Fibroblast of lung (primary cell): ENCODE measurements at regions not wholly inside any gene's neighbourhood (a gene's known extent, or its start where the extent isn't known, plus 50 kb on each side); places are given as distances from the start of the nearest gene placed in this dataset.

Experiments
- DNase-seq, 2 donors: peaks; one replicate each; pipeline versions ENCODE4 v3.0.0 to v3.0.0-alpha.2; 2010; ENCODE audit warnings: low read depth in 2 of 2
- H2AFZ ChIP-seq: 2 replicates; pipeline ENCODE4 v1.5.1; 2012; ENCODE audit warnings: low read length, control low read depth, inconsistent platforms
- H3K27ac ChIP-seq: 2 replicates; pipeline ENCODE4 v1.5.1; 2011; ENCODE audit warnings: low read length, control low read depth; ENCODE audit not compliant: insufficient read depth
- H3K27me3 ChIP-seq: 2 replicates; pipeline ENCODE4 v1.5.1; 2011; ENCODE audit warnings: mild to moderate bottlenecking, low read length; ENCODE audit not compliant: control insufficient read depth, insufficient read depth
- H3K36me3 ChIP-seq: 2 replicates; pipeline ENCODE4 v1.5.1; 2011; ENCODE audit warnings: low read length; ENCODE audit not compliant: control insufficient read depth, insufficient read depth
- H3K4me1 ChIP-seq: 2 replicates; pipeline ENCODE4 v1.5.1; 2011; ENCODE audit warnings: low read length; ENCODE audit not compliant: control insufficient read depth, insufficient read depth; ENCODE audit errors: extremely low read depth
- H3K4me2 ChIP-seq: 2 replicates; pipeline ENCODE4 v1.5.1; 2011; ENCODE audit warnings: low read length, control low read depth; ENCODE audit not compliant: insufficient read depth; ENCODE audit errors: extremely low read depth
- H3K4me3 ChIP-seq, 4 experiments: fragments of 200-600 bp in 1 of 4; sonication (generic) in 1 of 4; replicated peaks in 1 of 4; 2 replicates each; pipeline ENCODE4 v1.5.1; 2011 to 2016; ENCODE audit warnings: low read length in 4 of 4, low read depth in 3 of 4, mild to moderate bottlenecking in 3 of 4, control low read depth in 2 of 4, inconsistent platforms in 1 of 4, mixed read lengths in 1 of 4; ENCODE audit not compliant: insufficient read depth in 1 of 4; ENCODE audit errors: control extremely low read depth in 1 of 4
- H3K79me2 ChIP-seq: 2 replicates; pipeline ENCODE4 v1.5.1; 2012; ENCODE audit warnings: mild to moderate bottlenecking, low read length, inconsistent platforms; ENCODE audit not compliant: control insufficient read depth, insufficient read depth
- H3K9ac ChIP-seq: 2 replicates; pipeline ENCODE4 v1.5.1; 2011; ENCODE audit warnings: mild to moderate bottlenecking, low read length, control low read depth; ENCODE audit not compliant: insufficient read depth
- H3K9me3 ChIP-seq: 2 replicates; pipeline ENCODE4 v1.5.1; 2012; ENCODE audit warnings: low read depth, low read length; ENCODE audit not compliant: control insufficient read depth, insufficient read depth
- H4K20me1 ChIP-seq: 2 replicates; pipeline ENCODE4 v1.5.1; 2011; ENCODE audit warnings: low read length; ENCODE audit not compliant: control insufficient read depth, insufficient read depth; ENCODE audit errors: extremely low read depth
- EZH2 ChIP-seq: IDR thresholded peaks from 2 replicates; pipeline ENCODE4 v1.5.1; 2012; ENCODE audit warnings: low read length, control low read depth, mild to moderate bottlenecking; ENCODE audit errors: missing control alignments
- TF ChIP-seq, protein P1 (sequence below), 2 donors: IDR thresholded peaks in 1 of 2; conservative IDR thresholded peaks in 1 of 2; 1 replicate in 1 of 2; 2 replicates in 1 of 2; pipeline ENCODE4 v1.5.1; 2011 to 2012; ENCODE audit warnings: low read length in 2 of 2, control low read depth in 1 of 2, inconsistent platforms in 1 of 2, low read depth in 1 of 2, mild to moderate bottlenecking in 1 of 2

DNA sequence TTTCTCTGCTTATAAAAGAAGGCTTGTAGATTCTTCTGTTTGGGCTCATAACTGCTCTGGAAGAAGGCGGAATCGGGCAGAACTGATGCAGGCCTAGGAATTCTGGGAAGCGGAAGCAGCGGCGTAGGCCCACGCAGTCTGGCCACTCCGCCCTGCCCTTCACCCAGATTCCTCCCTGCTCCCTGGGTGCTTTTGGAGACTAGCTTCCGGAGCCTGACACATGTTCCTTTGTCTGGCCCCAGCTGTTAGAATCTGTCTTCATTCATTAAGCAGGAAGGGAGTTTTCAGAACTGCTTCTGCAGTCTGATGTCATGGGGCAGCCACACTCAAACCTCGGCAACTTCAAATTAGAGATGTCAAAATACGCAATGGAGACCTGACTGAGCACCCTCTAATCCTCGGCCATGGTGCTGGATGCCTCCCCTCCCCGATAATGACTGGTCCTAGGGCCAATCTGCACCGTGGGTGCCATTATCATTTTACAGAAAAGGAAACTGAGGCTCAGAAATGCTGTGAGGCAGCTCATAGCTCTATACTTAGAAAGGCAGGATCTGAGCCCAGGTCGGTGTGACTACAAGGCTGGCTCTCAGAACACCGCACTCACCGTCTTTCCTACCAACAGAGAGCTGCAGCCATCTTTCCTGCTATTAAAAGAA lies 275.7 kb downstream of the MYCN start:
- Histone ChIP-seq H3K27ac (no peak overlapping the region), H3K9me3 (no peaks in the 10 kb centered on the region), H3K4me3 (no peak overlapping the region), H3K9ac (no peak overlapping the region), H3K79me2 (no peaks in the 10 kb centered on the region), H3K27me3 (no peaks in the 10 kb centered on the region), H2AFZ (no peak overlapping the region), H4K20me1 (no peaks in the 10 kb centered on the region), H3K36me3 (no peaks in the 10 kb centered on the region), H3K4me1 (no peaks in the 10 kb centered on the region), H3K4me2 (no peak overlapping the region)
- DNase-seq, result no peak
- TF ChIP-seq, protein P1, sequence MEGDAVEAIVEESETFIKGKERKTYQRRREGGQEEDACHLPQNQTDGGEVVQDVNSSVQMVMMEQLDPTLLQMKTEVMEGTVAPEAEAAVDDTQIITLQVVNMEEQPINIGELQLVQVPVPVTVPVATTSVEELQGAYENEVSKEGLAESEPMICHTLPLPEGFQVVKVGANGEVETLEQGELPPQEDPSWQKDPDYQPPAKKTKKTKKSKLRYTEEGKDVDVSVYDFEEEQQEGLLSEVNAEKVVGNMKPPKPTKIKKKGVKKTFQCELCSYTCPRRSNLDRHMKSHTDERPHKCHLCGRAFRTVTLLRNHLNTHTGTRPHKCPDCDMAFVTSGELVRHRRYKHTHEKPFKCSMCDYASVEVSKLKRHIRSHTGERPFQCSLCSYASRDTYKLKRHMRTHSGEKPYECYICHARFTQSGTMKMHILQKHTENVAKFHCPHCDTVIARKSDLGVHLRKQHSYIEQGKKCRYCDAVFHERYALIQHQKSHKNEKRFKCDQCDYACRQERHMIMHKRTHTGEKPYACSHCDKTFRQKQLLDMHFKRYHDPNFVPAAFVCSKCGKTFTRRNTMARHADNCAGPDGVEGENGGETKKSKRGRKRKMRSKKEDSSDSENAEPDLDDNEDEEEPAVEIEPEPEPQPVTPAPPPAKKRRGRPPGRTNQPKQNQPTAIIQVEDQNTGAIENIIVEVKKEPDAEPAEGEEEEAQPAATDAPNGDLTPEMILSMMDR (conservative IDR thresholded peaks at IDR 0.05 in 1 of 2, IDR thresholded peaks at IDR 0.05 in 1 of 2; ENCODE audit: low read depth in 1 of 2, low read length in 2 of 2), result no peak
- TF ChIP-seq EZH2, result no peak

DNA sequence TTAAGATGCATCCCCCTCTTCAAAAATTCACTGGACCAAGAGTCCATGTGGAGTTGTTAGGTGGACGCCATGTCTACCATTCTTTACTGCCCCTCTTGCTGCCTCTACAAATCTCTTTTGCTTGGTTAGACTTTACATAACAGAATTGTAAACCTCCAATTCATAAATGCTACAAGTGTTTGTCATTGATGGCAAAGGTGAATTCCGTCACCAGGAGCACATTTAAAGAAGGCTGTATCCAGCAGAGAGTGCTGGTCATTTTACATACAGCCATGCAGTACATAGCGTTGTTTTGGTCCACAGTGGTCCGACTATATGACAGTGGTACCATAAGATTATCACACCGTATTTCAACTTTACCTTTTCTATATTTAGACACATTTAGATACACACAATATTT lies 274.5 kb downstream of the MYCN start:
- no peaks in the 10 kb centered on the region for H3K36me3 ChIP-seq
- H2AFZ ChIP-seq, result no peak overlapping the region
- H3K9ac ChIP-seq, result no peak overlapping the region
- H3K4me3 ChIP-seq, result no peak overlapping the region
- H4K20me1 ChIP-seq, result no peaks in the 10 kb centered on the region
- no peaks in the 10 kb centered on the region for H3K79me2 ChIP-seq
- no peak overlapping the region for H3K4me2 ChIP-seq
- no peak overlapping the region for H3K27ac ChIP-seq
- no peak for TF ChIP-seq EZH2
- TF ChIP-seq, protein P1 (conservative IDR thresholded peaks at IDR 0.05 in 1 of 2, IDR thresholded peaks at IDR 0.05 in 1 of 2; ENCODE audit: low read depth in 1 of 2, low read length in 2 of 2), result no peak
- DNase-seq, result no peak
- no peaks in the 10 kb centered on the region for H3K27me3 ChIP-seq
- H3K9me3 ChIP-seq, result no peaks in the 10 kb centered on the region
- no peaks in the 10 kb centered on the region for H3K4me1 ChIP-seq

DNA sequence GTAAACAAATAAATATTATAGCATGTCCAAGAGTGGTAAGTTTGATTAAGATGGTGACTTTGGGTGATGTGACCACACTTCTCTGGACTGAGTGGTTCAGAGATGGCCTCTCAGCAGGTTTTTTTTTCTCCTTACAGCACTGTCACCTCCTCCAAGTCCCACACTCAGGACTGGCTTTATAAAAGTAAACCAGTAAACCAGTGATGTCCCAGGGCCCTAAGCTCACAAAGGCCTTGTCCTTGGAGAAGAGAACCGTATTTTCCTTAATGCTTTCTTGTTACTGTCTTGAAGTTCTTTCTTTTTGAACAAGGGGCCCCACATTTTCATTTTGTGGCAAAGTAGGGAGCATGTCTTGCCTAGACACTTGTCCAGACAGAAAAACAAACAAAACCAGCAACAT lies 274.0 kb downstream of the MYCN start:
- Histone ChIP-seq H4K20me1 (no peaks in the 10 kb centered on the region), H3K27ac (no peak overlapping the region), H3K27me3 (no peaks in the 10 kb centered on the region), H2AFZ (no peak overlapping the region), H3K9me3 (no peaks in the 10 kb centered on the region), H3K9ac (no peak overlapping the region), H3K79me2 (no peaks in the 10 kb centered on the region), H3K4me1 (no peaks in the 10 kb centered on the region), H3K36me3 (no peaks in the 10 kb centered on the region), H3K4me2 (no peak overlapping the region), H3K4me3 (no peak overlapping the region)
- no peak for TF ChIP-seq EZH2
- TF ChIP-seq, protein P1 (conservative IDR thresholded peaks at IDR 0.05 in 1 of 2, IDR thresholded peaks at IDR 0.05 in 1 of 2; ENCODE audit: low read depth in 1 of 2, low read length in 2 of 2), result no peak
- no peak for DNase-seq
